ENCODE measurements at regions not wholly inside any gene's neighbourhood (a gene's known extent, or its start where the extent isn't known, plus 50 kb on each side); places are given as distances from the start of the nearest gene placed in this dataset.

DNA sequence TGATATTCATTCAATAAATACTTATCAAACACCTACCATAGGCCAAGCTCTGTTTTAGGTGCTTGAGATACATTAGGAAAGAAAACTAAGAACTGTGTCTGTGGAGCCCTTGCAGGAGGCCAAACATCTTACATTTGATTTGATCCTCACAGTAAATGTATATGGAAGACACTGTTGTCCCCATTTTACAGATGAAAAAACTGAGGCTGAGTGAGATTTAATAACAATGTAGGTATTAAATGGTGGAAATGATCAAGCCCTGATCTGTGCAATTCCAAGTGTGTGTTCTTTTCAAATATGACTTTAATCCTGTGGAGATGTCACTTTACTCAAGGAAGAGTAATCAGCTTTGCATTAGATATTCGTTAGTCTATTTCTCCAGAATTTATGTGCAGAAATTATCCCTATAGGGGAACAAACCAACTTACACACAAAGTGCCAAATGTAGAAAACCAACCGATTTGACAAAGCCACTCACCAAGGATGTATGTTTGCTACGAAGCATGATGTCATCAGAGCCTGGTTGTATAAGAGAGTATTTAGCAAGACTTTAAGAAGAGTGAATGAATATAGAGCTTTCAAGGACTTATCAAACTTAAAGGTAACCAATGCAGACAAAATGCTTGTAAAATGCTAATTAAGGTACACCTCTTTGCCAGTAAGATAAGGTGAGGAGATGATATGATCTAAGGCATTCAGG, 153.9 kb upstream of the NFIB start:
- no peak for DNase-seq (ENCODE audit: low read depth, low spot score)

DNA sequence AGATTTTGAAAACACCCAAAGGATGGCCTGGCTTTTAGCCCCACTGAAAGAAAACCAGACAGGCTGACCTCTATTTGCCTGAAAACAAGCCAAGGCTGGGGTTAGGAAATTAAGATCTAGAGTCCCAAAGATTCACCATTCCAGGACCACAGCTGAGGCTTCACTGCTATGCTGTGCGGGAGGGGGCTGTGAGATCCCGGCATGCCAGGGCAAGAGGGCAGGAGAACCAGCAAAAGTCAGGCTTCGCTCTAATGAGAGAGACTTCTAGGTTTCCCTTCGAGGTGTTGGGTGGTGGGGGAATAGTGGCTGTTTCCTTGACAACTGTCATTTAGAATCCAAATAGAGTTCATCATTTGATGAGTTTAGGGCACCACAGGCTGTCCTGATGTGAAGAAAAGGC, 152.9 kb upstream of the NFIB start:
- no peak for DNase-seq (ENCODE audit: low read depth, low spot score)

DNA sequence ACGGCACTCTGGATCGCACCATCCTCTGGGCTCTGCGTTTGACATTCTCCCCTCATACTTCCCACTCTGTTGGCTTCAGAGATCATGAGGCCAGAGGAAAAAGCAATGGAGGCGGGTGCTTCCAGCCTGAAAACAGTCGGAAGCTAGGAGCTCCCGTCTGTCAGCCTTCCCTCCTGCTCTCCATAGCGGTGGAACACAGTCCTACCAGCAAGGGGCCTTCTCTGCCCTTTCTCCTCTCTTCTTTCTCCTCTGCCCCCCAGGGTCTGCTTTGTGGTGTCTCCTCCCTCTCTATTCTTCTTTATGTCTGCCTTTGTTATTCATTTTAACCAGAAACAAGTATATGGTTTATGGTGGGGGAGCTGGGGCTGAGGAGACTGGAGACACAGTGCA, 152.5 kb upstream of the NFIB start:
- no peak for DNase-seq (ENCODE audit: low read depth, low spot score)

DNA sequence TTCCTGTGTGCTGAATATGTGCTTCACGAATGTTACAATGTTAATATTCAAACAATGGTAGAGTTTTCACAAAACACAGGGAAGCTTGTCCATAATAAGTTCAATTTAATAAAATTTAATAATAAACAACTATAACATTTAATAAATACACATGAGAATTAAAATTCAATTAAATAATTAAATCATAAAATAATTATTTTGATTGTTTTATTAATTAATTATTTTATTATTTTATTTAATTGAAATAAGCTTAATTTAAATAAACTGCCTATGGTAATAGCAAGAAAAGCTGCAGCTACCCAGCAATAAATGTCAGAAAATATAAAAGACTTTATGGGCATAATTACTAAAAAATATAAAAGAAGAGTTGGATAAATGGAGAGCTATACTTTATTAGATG, 149.0 kb upstream of the NFIB start:
- DNase-seq (ENCODE audit: low read depth, low spot score): no peak

DNA sequence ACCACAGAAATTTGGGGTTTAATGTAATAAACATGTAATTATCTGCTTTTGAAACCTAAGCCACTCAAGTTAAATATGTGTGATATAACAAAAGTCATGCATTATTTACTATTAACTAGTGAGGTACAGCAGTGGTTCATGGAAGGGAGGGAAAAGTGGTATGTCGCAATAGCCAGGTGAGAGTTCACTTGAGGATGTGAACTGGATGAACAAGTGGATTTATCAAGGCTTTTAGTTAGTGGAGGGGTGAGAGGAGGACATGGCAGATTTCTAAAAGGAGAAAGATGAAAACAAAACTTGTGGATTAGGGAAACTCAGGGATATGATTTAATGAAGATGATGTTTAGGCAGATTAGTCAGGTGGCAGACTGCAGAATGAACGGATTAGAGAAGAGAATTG, 141.3 kb upstream of the NFIB start:
- DNase-seq (ENCODE audit: low read depth, low spot score): no peak

DNA sequence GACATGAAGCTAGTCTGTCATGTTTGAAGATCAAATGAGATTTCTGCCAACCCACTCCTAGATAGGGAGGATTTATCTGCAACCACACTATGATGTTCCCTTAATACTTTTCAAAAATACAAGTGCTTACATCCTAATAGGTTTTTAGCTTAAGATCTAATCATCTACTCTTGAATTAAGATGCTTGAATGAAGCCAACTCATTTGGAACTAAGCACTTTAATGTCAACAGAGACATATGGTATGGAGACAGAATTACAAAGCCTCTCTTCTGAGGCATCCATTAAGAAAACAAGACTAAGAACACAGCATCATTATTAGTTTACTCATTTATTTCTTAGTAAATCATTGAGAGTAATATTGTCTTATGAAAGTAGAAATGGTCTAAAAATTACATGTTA, 139.3 kb upstream of the NFIB start:
- no peak for DNase-seq (ENCODE audit: low read depth, low spot score)

DNA sequence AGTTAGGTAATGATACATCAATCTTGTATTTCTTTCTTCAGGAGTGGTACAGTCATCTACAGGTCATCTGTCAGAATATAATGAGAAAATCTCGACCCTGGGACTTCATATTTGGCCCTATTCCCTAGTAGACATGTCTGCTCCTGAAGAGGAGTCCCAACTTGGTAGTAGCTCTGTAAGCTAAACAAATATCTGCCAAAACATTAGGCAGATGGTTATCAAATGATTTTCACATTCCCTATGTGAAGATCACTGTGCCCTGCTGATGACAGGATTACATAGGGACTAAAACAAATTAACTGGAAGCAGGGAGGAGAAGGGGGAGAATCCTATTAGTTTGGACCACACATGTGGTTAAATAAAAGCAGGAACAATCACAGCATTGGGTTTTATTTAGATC, 138.6 kb upstream of the NFIB start:
- DNase-seq (ENCODE audit: low read depth, low spot score): no peak

DNA sequence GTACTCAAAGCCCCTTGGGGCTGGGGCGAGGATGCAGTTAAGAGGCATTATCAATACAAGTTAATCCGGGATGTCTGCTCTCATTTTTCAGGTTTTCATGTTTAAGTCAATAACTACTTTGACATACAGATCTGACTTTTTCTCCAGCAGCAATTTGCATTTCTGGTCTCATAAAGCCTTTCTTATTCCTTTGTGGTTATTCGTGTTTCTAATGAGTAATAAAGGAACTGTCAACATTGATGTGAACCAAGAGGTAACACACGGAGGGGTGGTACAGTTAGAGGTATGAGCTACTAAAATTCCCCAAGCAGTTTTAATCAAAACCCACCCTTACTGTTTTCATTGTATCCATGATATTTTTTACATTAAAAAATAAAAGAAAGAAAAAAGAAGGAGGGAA, 138.0 kb upstream of the NFIB start:
- no peak for DNase-seq (ENCODE audit: low read depth, low spot score)

DNA sequence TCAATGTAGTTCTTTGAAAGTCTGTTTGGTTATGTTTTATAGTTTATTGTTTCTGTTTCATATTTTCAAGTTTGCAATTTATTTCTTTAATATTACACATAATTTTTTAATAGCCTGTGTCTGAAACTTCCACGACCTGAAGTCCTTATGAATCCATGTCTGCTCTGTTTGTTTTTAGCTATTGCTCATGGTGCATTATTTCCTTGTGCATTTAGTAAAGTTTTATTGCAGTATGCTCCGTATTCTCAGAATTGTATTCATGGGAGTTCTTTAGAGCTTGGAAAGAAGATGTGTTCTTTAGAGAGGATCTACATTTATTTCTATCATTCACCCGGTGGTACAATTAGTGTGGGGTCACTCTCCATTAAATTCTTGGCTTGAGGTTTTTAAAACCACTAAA, 133.2 kb upstream of the NFIB start:
- no peak for DNase-seq (ENCODE audit: low read depth, low spot score)

DNA sequence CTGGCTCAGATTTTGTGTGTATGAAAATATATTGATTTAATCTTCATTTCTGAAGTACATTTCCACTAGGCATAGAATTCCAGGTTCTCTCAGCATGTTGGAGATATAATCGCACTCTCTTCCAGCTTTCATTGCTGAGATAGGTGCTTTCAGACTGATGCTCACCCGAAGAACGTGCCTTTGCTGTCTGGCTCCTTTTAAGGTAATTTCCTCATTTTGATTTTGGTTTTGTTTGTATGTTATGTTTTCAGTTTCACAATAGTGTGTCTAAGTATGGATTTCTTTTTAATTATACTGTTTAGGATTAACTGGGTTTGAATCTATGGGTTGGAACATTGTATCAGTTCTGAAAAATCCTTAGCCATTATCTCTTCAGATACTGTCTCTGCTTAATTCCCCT, 132.0 kb upstream of the NFIB start:
- DNase-seq (ENCODE audit: low read depth, low spot score): no peak

DNA sequence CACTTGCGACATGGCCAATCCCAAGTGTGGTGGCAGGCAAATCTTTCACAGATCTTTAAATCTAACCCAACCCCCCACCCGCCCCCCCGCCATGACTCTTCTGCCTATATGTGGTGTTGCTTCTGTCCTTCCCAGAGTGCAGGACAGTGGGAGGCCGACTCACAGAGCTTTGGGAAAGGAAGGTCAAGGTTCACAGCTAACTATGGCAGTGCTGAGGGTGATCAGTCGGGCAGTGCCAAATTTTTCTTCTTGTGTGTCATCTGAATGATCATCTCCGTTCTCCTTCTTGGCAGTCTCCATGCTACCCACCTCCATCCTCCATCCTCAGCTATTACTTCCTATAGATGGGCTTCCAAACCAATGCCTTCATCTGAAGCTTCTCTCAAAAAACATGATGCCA, 129.0 kb upstream of the NFIB start:
- DNase-seq (ENCODE audit: low read depth, low spot score): no peak

DNA sequence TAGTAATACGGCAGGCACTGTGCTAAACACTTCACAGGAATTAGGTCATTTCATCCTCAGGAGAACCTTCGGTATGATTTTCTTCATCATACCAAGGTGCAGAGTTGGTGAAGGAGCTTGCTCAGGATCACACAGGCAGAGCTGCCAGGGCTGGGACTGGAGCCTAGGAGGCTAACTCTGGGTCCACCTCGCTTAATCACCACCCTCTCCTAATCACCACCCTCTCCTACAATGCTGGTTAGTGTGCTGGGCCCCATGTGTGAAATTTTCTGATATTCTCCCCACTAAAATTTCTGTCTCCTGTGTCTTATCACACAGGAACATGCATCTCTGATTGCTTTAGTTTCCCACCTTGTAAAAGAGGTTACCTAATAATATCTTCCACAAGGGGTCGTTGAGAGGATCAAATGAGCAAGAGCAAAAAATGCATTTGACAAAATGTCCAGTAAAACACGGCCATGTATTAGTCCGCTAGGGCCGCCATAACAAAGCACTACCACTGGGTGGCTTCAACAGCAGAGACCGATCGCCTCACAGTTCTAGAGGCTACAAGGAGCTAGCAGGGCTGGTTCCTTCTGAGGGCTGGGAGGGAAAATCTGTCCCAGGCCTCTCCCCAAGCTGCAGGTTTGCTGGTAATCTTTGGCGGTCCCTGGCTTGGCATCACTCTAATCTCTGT, 128.2 kb upstream of the NFIB start:
- DNase-seq (ENCODE audit: low read depth, low spot score): no peak

DNA sequence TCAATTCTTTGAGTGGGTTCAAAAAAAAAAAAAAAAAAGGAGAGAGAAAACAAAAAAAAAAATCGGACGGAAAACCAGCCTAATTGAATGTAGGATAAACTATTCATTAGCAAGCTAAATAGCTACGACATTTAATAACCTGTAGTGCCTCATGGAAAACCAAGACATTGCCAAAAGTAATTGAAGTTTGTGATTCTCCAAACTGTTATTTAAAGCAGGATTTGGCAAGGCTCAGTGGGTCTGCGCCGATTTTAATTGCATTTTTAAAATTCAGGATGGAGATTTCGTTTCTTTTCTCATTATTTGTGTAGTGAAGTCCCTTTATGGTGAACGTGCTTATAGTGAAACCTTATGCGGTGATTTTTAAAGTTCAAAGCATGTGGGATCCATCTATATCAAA, 127.2 kb upstream of the NFIB start:
- DNase-seq (ENCODE audit: low read depth, low spot score): no peak

DNA sequence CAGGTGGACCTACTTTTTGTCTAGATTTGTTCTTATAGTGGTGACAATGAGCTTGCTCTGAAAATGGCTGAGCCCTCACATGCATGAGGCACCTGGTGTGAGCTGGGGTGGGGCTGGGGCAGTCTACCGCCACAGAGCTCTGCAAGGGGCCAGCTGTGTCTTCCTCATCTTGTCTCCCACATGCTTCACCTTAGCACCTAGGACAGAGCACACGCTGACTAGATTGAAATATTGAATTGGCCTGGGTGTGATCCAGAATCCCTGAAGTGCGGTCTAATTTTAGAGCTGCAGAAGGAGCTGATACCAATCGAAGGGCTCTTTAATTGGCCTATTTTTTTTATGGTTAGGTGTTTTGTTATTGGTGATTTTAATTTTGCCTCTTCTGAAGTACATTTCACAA, 126.1 kb upstream of the NFIB start:
- DNase-seq (ENCODE audit: low read depth, low spot score): no peak

DNA sequence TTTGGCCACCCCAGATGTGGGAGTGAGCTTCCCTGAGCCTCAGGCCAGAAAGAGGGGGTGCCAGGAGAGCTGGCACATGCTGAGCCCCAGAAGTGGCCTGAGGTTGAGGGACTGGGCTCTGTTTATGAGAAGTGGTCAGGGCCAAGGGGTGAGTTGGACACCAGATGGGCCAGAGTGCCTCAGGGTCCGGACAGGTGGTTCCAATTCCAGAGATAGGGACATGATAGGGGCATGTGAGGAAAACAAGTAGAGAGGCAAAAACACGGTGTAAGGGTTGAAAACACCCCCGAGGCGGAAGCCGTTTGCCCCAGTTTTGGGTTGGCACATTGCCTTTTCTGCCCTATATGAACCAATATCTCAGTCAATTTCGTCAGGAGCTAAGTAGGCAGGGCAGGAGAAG, 125.6 kb upstream of the NFIB start:
- DNase-seq (ENCODE audit: low read depth, low spot score): no peak

DNA sequence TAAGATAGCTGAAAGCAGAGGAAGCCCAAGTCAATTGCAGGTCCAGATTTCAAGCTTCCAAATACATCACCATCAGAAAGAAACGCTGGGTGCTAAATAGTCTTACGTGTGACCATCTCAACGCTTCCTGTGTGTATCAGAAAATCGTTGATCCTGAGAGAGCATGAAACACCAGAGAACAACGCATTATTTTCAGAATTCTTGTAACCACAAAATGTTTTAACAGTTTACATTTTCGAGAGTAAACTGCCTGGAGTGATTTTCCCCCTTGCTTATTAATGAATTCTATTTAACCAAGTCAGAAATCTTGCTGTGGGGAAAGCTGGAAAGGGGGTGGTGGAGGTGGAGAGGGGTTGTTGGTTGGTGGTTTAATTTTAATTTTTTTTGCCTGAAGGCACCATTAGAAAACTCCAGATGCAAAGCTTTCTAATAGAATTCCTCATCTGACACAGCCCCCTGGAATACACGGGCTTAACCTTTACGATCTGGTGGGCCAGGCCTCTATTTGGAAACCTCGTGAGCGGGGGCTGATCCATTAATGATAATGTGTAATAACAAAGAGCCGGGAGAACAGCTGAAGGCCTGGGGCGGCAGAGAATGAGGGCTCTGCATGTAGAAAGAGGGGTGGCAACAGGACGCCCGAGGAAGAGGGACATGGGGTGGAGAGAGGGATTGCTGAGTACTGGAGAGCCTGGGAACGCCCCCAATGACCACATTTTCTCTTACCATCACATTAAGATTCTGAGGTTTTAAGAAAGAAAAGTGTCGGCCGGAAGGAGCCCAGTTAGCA, 124.5 kb upstream of the NFIB start:
- DNase-seq (ENCODE audit: low read depth, low spot score): no peak

DNA sequence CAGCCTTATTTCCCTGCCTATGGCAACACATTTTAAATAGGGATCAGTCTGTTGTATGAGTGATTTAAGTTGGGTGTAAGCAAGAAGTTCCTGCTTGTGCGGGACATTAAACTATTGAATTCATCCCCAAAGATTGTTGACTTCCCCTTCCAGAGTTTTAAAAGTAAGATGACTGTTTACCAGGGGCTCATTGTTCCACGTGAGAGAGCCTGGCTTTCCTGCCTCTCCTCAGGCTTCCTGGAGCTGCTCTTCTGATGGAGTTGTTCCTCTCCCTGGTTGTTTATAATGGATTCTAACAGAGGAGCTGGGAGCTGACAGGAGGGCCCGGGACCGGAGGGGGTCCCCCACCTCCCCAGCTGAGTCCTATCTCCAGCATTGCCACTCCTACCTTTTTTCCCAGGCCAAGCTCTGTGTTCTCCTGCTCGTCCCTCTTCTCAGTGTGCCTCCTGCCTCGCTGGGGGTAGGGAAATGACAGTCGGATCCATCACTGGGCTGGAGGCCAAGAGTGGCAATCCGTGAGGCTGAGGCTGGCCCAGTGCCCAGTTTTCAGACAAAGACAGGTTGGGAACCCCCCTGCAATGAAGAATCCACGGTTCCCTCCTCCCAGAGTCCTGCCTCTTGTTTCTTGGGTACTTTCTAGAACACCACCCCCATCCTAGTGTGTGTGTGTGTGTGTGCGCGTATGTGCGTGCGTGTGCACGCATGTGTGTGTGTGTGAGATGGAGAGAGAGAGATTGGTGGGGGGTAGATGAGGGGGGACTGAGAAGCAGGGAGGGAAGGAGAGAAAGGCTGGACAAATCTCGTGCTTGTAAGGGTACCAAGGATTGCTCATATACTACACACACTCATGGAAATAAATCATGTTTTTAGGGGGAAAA, 123.7 kb upstream of the NFIB start:
- no peak for DNase-seq (ENCODE audit: low read depth, low spot score)

DNA sequence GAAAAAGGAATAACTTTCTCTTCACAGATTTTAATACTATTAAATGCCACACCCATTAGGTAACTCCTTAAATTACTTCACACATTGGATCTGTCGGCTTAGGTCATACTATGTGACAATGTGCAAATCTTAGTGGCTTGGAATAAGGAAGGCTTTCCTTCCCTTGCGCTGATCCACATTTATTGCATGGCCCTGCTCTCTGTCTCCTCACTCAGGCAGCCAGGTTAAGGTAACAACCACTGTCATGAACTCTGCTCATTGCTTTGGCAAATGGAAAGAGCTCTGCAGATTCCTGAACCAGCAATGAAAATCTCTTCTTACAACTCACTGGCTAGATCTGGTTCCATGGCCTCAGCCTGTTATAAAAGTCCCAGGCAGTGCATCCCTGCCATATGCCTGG, 121.9 kb upstream of the NFIB start:
- DNase-seq (ENCODE audit: low read depth, low spot score): no peak

DNA sequence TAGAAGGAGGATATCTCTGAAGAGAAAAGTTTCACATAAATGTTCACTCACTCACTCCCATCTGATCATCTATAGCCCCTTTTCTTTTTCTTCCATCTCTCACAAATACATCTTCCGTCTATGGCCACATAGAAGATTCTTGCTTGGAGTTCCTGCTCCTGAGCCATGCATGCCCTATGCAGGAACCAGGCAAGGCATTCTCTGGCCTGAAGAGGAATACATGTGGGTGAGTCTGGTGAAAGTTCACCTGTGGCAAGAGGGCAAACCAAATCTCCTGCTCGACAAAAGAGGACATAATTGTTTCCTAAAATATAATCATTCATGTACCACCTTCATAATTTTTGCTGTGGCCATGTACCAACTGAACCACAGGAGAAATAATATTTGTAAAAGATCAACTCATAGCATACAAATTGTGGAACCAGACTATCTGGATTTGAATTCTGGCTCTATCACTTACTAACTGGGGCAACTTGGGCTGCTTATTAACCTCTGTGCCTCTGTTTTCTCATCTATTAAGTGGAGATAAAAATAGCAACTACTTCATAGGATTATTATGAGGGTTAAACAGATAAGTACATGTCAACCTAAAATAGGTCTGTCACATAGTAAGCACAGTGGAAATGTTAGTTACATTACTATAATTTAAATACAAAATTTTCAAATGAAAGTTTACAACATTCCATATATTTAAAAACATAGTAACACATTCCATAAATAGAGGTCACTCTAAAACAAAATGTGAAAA, 121.2 kb upstream of the NFIB start:
- DNase-seq (ENCODE audit: low read depth, low spot score): no peak

DNA sequence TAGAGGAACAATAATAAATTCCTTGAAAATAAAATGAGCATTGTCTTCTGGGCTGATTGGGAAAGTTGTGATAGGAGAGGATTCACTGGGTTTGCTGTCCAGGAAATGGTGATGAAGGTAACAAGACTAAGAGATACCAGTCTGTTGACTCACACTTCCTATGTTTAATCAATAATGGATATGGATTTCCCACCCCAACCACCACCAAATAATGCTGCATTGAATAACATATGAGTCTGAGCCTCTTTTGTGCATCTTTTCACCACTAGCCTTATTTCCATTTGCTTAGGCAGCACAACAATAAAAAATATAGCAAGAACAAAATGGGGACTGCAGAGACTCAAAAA, 120.2 kb upstream of the NFIB start:
- no peak for DNase-seq (ENCODE audit: low read depth, low spot score)

DNA sequence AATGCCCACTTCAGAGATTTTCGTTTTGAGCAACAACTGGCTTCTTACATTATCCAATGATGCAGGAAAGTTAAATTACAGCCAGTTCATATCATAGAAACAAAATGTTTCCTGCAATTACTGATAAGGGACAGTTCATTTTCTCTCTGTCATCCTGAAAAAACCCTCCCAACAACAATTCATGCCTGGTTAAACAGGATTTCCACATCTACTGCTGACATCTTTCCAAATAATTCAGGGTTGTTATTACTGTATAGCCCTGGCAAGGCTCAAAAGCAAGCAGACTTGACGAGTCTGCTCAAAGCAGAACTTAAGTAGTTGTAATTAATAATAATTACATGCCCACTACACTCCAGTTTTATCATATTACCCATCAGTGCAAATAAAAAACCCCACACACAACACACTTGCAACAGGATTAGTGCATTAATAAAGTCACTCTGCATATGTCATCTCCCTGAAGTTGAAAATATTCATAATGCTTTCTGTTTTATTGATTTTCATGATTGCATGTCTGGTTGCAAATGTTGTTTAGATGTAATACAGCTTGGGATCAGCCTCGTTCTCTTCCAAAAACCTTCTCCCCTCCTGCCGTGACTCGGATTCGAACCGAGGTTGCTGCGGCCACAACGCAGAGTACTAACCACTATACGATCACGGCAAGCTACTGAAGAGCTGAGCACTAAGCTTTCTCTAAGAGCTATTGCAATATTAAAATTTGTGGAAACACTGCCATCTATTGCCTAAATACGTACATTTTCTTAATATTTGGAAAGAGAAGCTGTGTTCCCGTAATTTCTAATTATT, 119.6 kb upstream of the NFIB start:
- DNase-seq (ENCODE audit: low read depth, low spot score): no peak
